Esophagus muscularis mucosa (tissue), 4 donors: ENCODE measurements at regions not wholly inside any gene's neighbourhood (a gene's known extent, or its start where the extent isn't known, plus 50 kb on each side); places are given as distances from the start of the nearest gene placed in this dataset.

Experiments used
- DNase-seq: peaks from one replicate; pipeline ENCODE4 v3.0.0-alpha.2; 2017; ENCODE audit errors: extremely low spot score
- H3K27ac ChIP-seq, 4 donors: fragments of 200-600 bp; sonication (generic); replicated peaks in 1 of 4; 1 replicate in 3 of 4; 2 replicates in 1 of 4; pipeline ENCODE4 v1.5.1; 2016 to 2019; ENCODE audit warnings: mild to moderate bottlenecking in 1 of 4
- H3K27me3 ChIP-seq, 4 donors: fragments of 200-600 bp; sonication (generic); one replicate each; pipeline versions ENCODE4 v1.5.1 to v1.6.0; 2016 to 2019
- H3K36me3 ChIP-seq, 4 donors: fragments of 200-600 bp; sonication (generic); one replicate each; pipeline ENCODE4 v1.5.1; 2016 to 2019
- H3K4me1 ChIP-seq, 4 donors: fragments of 200-600 bp; sonication (generic); one replicate each; pipeline ENCODE4 v1.5.1; 2016 to 2019
- H3K4me3 ChIP-seq, 4 donors: fragments of 200-600 bp; sonication (generic); 1 replicate in 2 of 4; 2 replicates in 2 of 4; pipeline ENCODE4 v1.5.1; 2016 to 2019; ENCODE audit warnings: mild to moderate bottlenecking in 4 of 4, moderate library complexity in 1 of 4
- H3K9me3 ChIP-seq, 4 donors: fragments of 200-600 bp; sonication (generic); 1 replicate in 3 of 4; 2 replicates in 1 of 4; pipeline ENCODE4 v1.5.1; 2016 to 2019
- EP300 ChIP-seq: sonication (generic); formaldehyde crosslinking; IDR thresholded peaks from one replicate; pipeline ENCODE4 v1.6.1; 2017; ENCODE audit warnings: antibody characterized with exemption
- POLR2A ChIP-seq: fragments of 450-650 bp; IDR thresholded peaks from one replicate; pipeline ENCODE4 v1.6.1; 2017; ENCODE audit warnings: antibody characterized with exemption, moderate library complexity, mild to moderate bottlenecking, low read depth
- POLR2AphosphoS5 ChIP-seq, 2 donors: sonication (generic); formaldehyde crosslinking; IDR thresholded peaks; one replicate each; pipeline ENCODE4 v1.6.1; 2017; ENCODE audit warnings: antibody characterized with exemption in 2 of 2
- WGBS: methylation state at CpG from one replicate; pipeline ENCODE4 v1.1.5; 2018; 5-methylcytosine and 5-hydroxymethylcytosine counted together
- intact Hi-C: fragments of 100-400 bp; cut with DNase I; formaldehyde crosslinking; loops from one replicate; pipeline ENCODE4 v1.15.1; 2023
- TF ChIP-seq, protein P1 (sequence below), 3 experiments: fragments of 200-600 bp in 2 of 3; fragments of 450-650 bp in 1 of 3; sonication (generic) in 2 of 3; IDR thresholded peaks; one replicate each; pipeline ENCODE4 v1.5.1; 2017 to 2019; ENCODE audit warnings: antibody characterized with exemption in 3 of 3, mild to moderate bottlenecking in 2 of 3, moderate library complexity in 1 of 3

DNA sequence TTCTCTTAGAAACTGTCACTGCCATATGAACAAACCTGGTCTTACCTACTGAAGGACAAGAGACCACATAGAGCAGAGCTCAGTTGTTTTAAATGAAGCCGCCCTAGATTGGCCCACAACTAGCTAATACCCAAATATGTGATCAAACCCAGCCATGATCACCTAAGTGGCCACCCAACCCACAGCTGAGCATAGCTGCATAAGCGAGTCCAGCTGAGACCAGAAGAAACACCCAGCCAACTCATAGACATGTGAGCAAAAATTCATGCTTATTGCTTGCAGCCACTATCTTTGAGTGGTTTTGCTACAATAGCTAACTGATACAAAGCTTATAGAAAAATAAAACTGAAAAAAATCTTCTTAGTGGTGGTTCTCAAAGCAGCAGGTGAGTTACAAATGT is 124.3 kb upstream of the CPNE4 start:
- no peak for DNase-seq
- Histone ChIP-seq H3K27ac (no peak overlapping the region), H3K27me3 (no peaks in the 10 kb centered on the region), H3K36me3 (no peaks in the 10 kb centered on the region), H3K4me1 (no peaks in the 10 kb centered on the region), H3K9me3 (no peaks in the 10 kb centered on the region), H3K4me3 (no peak overlapping the region)
- intact Hi-C loops = no loop called here
- TF ChIP-seq POLR2A = no peak
- TF ChIP-seq, protein P1, sequence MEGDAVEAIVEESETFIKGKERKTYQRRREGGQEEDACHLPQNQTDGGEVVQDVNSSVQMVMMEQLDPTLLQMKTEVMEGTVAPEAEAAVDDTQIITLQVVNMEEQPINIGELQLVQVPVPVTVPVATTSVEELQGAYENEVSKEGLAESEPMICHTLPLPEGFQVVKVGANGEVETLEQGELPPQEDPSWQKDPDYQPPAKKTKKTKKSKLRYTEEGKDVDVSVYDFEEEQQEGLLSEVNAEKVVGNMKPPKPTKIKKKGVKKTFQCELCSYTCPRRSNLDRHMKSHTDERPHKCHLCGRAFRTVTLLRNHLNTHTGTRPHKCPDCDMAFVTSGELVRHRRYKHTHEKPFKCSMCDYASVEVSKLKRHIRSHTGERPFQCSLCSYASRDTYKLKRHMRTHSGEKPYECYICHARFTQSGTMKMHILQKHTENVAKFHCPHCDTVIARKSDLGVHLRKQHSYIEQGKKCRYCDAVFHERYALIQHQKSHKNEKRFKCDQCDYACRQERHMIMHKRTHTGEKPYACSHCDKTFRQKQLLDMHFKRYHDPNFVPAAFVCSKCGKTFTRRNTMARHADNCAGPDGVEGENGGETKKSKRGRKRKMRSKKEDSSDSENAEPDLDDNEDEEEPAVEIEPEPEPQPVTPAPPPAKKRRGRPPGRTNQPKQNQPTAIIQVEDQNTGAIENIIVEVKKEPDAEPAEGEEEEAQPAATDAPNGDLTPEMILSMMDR (IDR thresholded peaks at IDR 0.05) = no peak
- TF ChIP-seq EP300 = no peak
- TF ChIP-seq POLR2AphosphoS5 (IDR thresholded peaks at IDR 0.05) = no peak
- 80% methylated on average over 2 of the region's 2 CpGs for WGBS

DNA sequence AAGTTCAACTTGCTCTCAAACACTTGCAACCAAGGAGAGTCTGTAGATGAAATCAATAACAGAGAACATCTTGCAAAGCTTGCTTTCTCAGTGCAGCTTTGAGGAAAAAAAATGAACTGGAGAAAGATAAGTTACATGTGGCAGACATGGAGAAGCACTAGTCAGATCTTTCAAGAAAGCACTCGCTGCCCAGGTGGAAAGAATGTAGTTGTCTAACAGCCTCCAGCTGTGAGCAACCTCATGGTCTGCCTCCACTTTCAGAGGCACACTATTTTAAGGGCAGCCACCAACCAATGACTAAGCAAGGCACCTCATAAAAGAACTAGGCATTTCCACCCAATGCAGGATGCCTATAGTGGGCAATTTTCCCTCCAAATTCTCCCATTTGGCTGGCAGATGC is 125.4 kb upstream of the CPNE4 start:
- Histone ChIP-seq H3K36me3 (no peaks in the 10 kb centered on the region), H3K4me1 (no peaks in the 10 kb centered on the region), H3K27me3 (no peaks in the 10 kb centered on the region), H3K4me3 (no peak overlapping the region), H3K9me3 (no peaks in the 10 kb centered on the region), H3K27ac (no peak overlapping the region)
- DNase-seq = no peak
- TF ChIP-seq, protein P1 (IDR thresholded peaks at IDR 0.05) = no peak
- TF ChIP-seq POLR2AphosphoS5 (IDR thresholded peaks at IDR 0.05) (no peak), POLR2A (no peak), EP300 (no peak)
- WGBS = 15% methylated on average over 1 of the region's 1 CpG
- intact Hi-C loops = no loop called here

DNA sequence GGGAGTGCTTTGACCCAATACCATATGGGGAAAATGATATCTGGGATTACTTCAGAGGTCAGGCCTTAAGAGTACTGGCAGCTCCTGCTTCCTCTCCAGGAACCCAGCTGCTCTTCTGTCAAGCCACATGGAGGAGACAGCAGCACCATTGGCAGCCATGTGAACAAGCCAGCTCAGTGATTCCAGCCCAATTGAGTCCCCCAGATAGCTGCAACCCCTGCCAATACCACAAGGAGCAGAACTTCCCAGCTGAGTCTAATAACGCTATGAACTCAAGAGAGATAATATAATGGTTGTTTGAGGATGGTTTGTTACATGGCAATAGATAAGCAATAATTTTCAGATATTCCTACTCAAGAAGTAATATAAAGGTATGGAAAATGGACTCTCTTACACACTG is 126.8 kb upstream of the CPNE4 start:
- WGBS = 73% methylated on average over 1 of the region's 1 CpG

DNA sequence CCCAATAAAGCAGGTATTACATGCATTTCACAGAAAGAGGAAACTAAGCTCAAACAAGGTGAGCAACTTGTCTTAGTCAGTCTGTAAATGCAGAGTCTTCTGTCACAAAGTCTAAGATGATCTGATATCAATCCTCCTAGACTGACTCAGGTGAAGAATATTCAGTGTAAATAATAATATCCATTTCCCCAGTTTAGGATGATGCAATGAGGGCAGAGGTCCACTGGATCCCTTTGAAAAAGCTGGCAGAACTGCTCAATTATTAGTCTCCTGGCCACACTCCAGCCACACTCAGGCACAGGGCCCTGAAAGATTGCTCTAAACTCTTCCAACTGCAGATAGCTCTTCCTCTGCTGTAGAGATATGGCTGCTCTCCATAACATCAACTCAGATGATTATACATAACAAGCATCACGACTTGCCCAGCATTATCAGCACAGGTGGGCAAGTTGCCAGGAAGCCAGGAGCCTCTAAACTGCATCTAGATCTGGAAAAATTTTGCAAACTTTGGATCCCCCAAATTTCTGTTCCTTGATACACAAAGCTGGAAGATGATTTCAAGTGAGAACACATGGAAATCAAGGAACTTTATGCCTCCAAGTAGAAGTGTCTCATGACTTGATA is 129.8 kb upstream of the CPNE4 start:
- Histone ChIP-seq H3K27ac (no peak overlapping the region), H3K9me3 (no peaks in the 10 kb centered on the region), H3K27me3 (no peaks in the 10 kb centered on the region), H3K36me3 (no peaks in the 10 kb centered on the region), H3K4me1 (no peaks in the 10 kb centered on the region), H3K4me3 (no peak overlapping the region)
- intact Hi-C loops = no loop called here
- 40% methylated on average over 1 of the region's 1 CpG for WGBS
- DNase-seq = no peak
- TF ChIP-seq POLR2AphosphoS5 (IDR thresholded peaks at IDR 0.05) = no peak

More for the DNA sequence above, 126.8 kb upstream of the CPNE4 start:
- Histone ChIP-seq H3K27ac (no peak overlapping the region), H3K9me3 (no peaks in the 10 kb centered on the region), H3K4me1 (no peaks in the 10 kb centered on the region), H3K27me3 (no peaks in the 10 kb centered on the region), H3K4me3 (no peak overlapping the region), H3K36me3 (no peaks in the 10 kb centered on the region)
- DNase-seq = no peak
- TF ChIP-seq, protein P1 (IDR thresholded peaks at IDR 0.05) = no peak
- TF ChIP-seq POLR2A = no peak
- no peak for TF ChIP-seq POLR2AphosphoS5 (IDR thresholded peaks at IDR 0.05)
- no peak for TF ChIP-seq EP300
- intact Hi-C loops = no loop called here

DNA sequence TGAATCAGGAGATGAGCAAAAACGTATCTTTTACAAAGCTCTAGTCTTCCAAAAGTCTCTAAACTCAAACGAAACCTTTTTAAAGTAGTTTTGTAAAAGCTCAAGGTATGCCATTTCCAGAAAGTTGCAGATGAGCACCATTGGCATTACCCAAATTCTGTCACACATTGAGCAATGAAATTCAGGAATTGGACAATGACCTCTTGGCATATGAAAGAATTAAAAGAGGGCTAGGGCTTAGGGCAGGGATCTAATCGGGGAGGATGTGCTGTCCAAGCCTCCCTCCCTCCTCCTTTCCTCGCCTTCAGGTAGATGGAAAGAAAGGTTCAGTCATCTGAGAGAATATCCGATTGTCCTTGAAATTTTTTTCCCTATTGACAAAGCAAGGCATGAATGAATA is 133.1 kb upstream of the CPNE4 start:
- Histone ChIP-seq H3K36me3 (no peaks in the 10 kb centered on the region), H3K27me3 (no peaks in the 10 kb centered on the region), H3K4me1 (no peaks in the 10 kb centered on the region), H3K27ac (no peak overlapping the region), H3K9me3 (no peaks in the 10 kb centered on the region), H3K4me3 (no peak overlapping the region)
- no peak for DNase-seq
- WGBS = 70% methylated on average over 5 of the region's 5 CpGs
- TF ChIP-seq, protein P1 (IDR thresholded peaks at IDR 0.05) = no peak
- TF ChIP-seq POLR2AphosphoS5 (IDR thresholded peaks at IDR 0.05) (no peak), EP300 (no peak), POLR2A (no peak)
- intact Hi-C loops = no loop called here
